Activated CD8-positive, alpha-beta T cell treated with anti-CD3 and anti-CD28 coated beads, Interleukin-2, amount 10 ng/mL, durations not matched to agents 7 days and 5 days (primary cell): ENCODE measurements at regions not wholly inside any gene's neighbourhood (a gene's known extent, or its start where the extent isn't known, plus 50 kb on each side); places are given as distances from the start of the nearest gene placed in this dataset.
"Not testable (repeated sequence)": the region's sequence is repeated elsewhere in the genome, so short reads cannot be mapped to it uniquely, and the experiment has no call there.

ENCODE experiments used
- ATAC-seq: fragments of 150-1000 bp; cut with Tn5 transposase; one replicate; pipeline ENCODE4 v1.10.0; 2021; ENCODE audit warnings: moderate library complexity
- CTCF ChIA-PET: fragments of 350-600 bp; sonication (Branson Sonifier 250); formaldehyde crosslinking; loops from one replicate; lab custom pipeline; 2021; ENCODE audit warnings: antibody characterized with exemption; lab: Charles Lee
- POLR2A ChIA-PET: fragments of 350-600 bp; sonication (Branson Sonifier 250); formaldehyde crosslinking; loops from one replicate; lab custom pipeline; 2021; ENCODE audit warnings: antibody characterized with exemption; lab: Charles Lee
- DNase-seq: peaks from one replicate; pipeline ENCODE4 v3.0.0-alpha.2; 2020
- H3K27ac Mint-ChIP-seq: one replicate; pipeline ENCODE4 v1.8.0; 2021; ENCODE audit warnings: mild to moderate bottlenecking, mixed read lengths
- H3K27me3 Mint-ChIP-seq: one replicate; pipeline ENCODE4 v1.8.0; 2021; ENCODE audit warnings: low read depth, mixed read lengths
- H3K36me3 Mint-ChIP-seq: one replicate; pipeline ENCODE4 v1.8.0; 2021; ENCODE audit warnings: low read depth, mixed read lengths
- H3K4me1 Mint-ChIP-seq: one replicate; pipeline ENCODE4 v1.8.0; 2021; ENCODE audit warnings: low read depth, mixed read lengths
- H3K4me3 Mint-ChIP-seq: one replicate; pipeline ENCODE4 v1.8.0; 2021; ENCODE audit warnings: mild to moderate bottlenecking, mixed read lengths
- H3K9me3 Mint-ChIP-seq: one replicate; pipeline ENCODE4 v1.8.0; 2022; ENCODE audit warnings: mixed read lengths; ENCODE audit not compliant: insufficient read depth

GRCh38 chr7:55304018-55304762 lies 60.9 kb upstream of the LANCL2 start:
- ATAC-seq (no peak), DNase-seq (no peak)
- Mint-ChIP-seq H3K9me3 (no peaks in the 10 kb centered on the region), H3K4me1 (peaks cover 14% of the 10 kb centered on the region), H3K36me3 (no peaks in the 10 kb centered on the region), H3K27ac (no peak overlapping the region), H3K27me3 (peaks cover 40% of the 10 kb centered on the region), H3K4me3 (no peak overlapping the region)
- POLR2A ChIA-PET = no interaction called here
- CTCF ChIA-PET = no interaction called here

- Mint-ChIP-seq H3K27ac (no peak overlapping the region), H3K4me1 (peaks cover 24% of the 10 kb centered on the region), H3K36me3 (peaks cover under 1% of the 10 kb centered on the region), H3K4me3 (no peak overlapping the region), H3K9me3 (no peaks in the 10 kb centered on the region), H3K27me3 (peaks cover 37% of the 10 kb centered on the region)
- ChIA-PET CTCF (no interaction called here), POLR2A (no interaction called here)
- no peak for ATAC-seq
- no peak for DNase-seq
These were observed 60.0 kb upstream of the LANCL2 start for GRCh38 chr7:55305135-55305534.

GRCh38 chr7:55306331-55306730 lies 58.8 kb upstream of the LANCL2 start:
- no peak overlapping the region for H3K4me3 Mint-ChIP-seq
- ChIA-PET POLR2A (no interaction called here), CTCF (interaction anchor here (1.2 to 1.6 kb wide), 3 partner anchors 18 to 109 kb away, joined by 4 to 5 read pairs (median 5); no protein-coding TSS in a partner anchor)
- H3K27me3 Mint-ChIP-seq = peaks cover 42% of the 10 kb centered on the region
- ATAC-seq = no peak
- H3K36me3 Mint-ChIP-seq = peaks cover 8% of the 10 kb centered on the region
- H3K9me3 Mint-ChIP-seq = peaks cover 8% of the 10 kb centered on the region
- no peak overlapping the region for H3K27ac Mint-ChIP-seq
- H3K4me1 Mint-ChIP-seq = peaks cover 30% of the 10 kb centered on the region
- DNase-seq = no peak

- Mint-ChIP-seq H3K27ac (no peak overlapping the region), H3K36me3 (peaks cover 8% of the 10 kb centered on the region), H3K9me3 (peaks cover 8% of the 10 kb centered on the region), H3K27me3 (peaks cover 39% of the 10 kb centered on the region), H3K4me3 (no peak overlapping the region), H3K4me1 (peaks cover 32% of the 10 kb centered on the region)
- ChIA-PET POLR2A (no interaction called here), CTCF (interaction anchor here (1.2 to 1.9 kb wide), 4 partner anchors 19 to 108 kb away, joined by 4 to 9 read pairs (median 5); no protein-coding TSS in a partner anchor)
- ATAC-seq (no peak), DNase-seq (no peak)
These were observed 57.8 kb upstream of the LANCL2 start for GRCh38 chr7:55307123-55307916.

GRCh38 chr7:55308186-55308929 lies 56.8 kb upstream of the LANCL2 start:
- peaks cover 35% of the 10 kb centered on the region for H3K27me3 Mint-ChIP-seq
- ChIA-PET CTCF (interaction anchor here (0.8 to 2.2 kb wide), 8 partner anchors 20 to 226 kb away, joined by 3 to 14 read pairs (median 6); partner anchors contain the start of gene LANCL2), POLR2A (interaction anchor here (0.9 to 2.5 kb wide), 4 partner anchors 18 to 226 kb away, joined by 3 to 18 read pairs (median 7); no protein-coding TSS in a partner anchor)
- peaks cover 42% of the 10 kb centered on the region for H3K4me1 Mint-ChIP-seq
- no peak for DNase-seq
- peak overlapping the region; percentile 45 for H3K27ac Mint-ChIP-seq
- no peak for ATAC-seq
- peaks cover 8% of the 10 kb centered on the region for H3K9me3 Mint-ChIP-seq
- H3K36me3 Mint-ChIP-seq = peaks cover 8% of the 10 kb centered on the region
- H3K4me3 Mint-ChIP-seq = no peak overlapping the region

- POLR2A ChIA-PET = interaction anchor here (0.9 to 2.5 kb wide), 4 partner anchors 17 to 225 kb away, joined by 3 to 18 read pairs (median 7); no protein-coding TSS in a partner anchor
- H3K27me3 Mint-ChIP-seq = peaks cover 29% of the 10 kb centered on the region
- ATAC-seq = peak; percentile 89
- peak overlapping the region; percentile 45 for H3K27ac Mint-ChIP-seq
- peak; percentile 85 for DNase-seq
- peaks cover 8% of the 10 kb centered on the region for H3K36me3 Mint-ChIP-seq
- H3K4me3 Mint-ChIP-seq = peak overlapping the region; percentile 26
- CTCF ChIA-PET = interaction anchor here (0.8 to 2.2 kb wide), 10 partner anchors 21 to 225 kb away, joined by 3 to 14 read pairs (median 4); partner anchors contain the start of gene LANCL2
- H3K4me1 Mint-ChIP-seq = peaks cover 42% of the 10 kb centered on the region
- H3K9me3 Mint-ChIP-seq = peaks cover 8% of the 10 kb centered on the region
These were observed 55.8 kb upstream of the LANCL2 start for GRCh38 chr7:55309040-55309991.

- Mint-ChIP-seq H3K27me3 (peaks cover 25% of the 10 kb centered on the region), H3K27ac (no peak overlapping the region), H3K36me3 (peaks cover 8% of the 10 kb centered on the region), H3K9me3 (peaks cover 8% of the 10 kb centered on the region), H3K4me3 (no peak overlapping the region), H3K4me1 (peaks cover 42% of the 10 kb centered on the region)
- ChIA-PET POLR2A (interaction anchor here (2.3 to 2.5 kb wide), 2 partner anchors 56 to 224 kb away, joined by 11 to 18 read pairs; no protein-coding TSS in a partner anchor), CTCF (interaction anchor here (1.0 to 2.2 kb wide), 3 partner anchors 55 to 224 kb away, joined by 3 to 14 read pairs (median 3); partner anchors contain the start of gene LANCL2)
- DNase-seq (no peak), ATAC-seq (no peak)
These were observed 54.7 kb upstream of the LANCL2 start for GRCh38 chr7:55310287-55311025.

- H3K27ac Mint-ChIP-seq, POLR2A ChIA-PET, H3K9me3 Mint-ChIP-seq, ATAC-seq, H3K4me3 Mint-ChIP-seq, CTCF ChIA-PET, H3K36me3 Mint-ChIP-seq, DNase-seq: not testable (repeated sequence)
- Mint-ChIP-seq H3K27me3 (peaks cover 22% of the 10 kb centered on the region), H3K4me1 (peaks cover 42% of the 10 kb centered on the region)
These were observed 53.2 kb upstream of the LANCL2 start for GRCh38 chr7:55311892-55312291.

GRCh38 chr7:55313671-55314070 lies 51.5 kb upstream of the LANCL2 start:
- Mint-ChIP-seq H3K4me1 (peaks cover 33% of the 10 kb centered on the region), H3K27me3 (peaks cover 31% of the 10 kb centered on the region)
- H3K4me3 Mint-ChIP-seq, POLR2A ChIA-PET, DNase-seq, ATAC-seq, H3K27ac Mint-ChIP-seq, H3K36me3 Mint-ChIP-seq, H3K9me3 Mint-ChIP-seq, CTCF ChIA-PET: not testable (repeated sequence)

GRCh38 chr7:55314967-55315366 lies 50.2 kb upstream of the LANCL2 start:
- ATAC-seq = no peak
- CTCF ChIA-PET = interaction anchor here (1.0 to 1.3 kb wide), 2 partner anchors 34 to 100 kb away, joined by 3 to 5 read pairs; no protein-coding TSS in a partner anchor
- H3K27ac Mint-ChIP-seq = no peak overlapping the region
- peaks cover 8% of the 10 kb centered on the region for H3K36me3 Mint-ChIP-seq
- H3K27me3 Mint-ChIP-seq = peaks cover 35% of the 10 kb centered on the region
- peaks cover 20% of the 10 kb centered on the region for H3K4me1 Mint-ChIP-seq
- POLR2A ChIA-PET = no interaction called here
- DNase-seq = no peak
- no peak overlapping the region for H3K4me3 Mint-ChIP-seq
- H3K9me3 Mint-ChIP-seq = peaks cover 8% of the 10 kb centered on the region
